Sigmoid colon (tissue), 6 donors: ENCODE measurements at regions not wholly inside any gene's neighbourhood (a gene's known extent, or its start where the extent isn't known, plus 50 kb on each side); places are given as distances from the start of the nearest gene placed in this dataset.

Source experiments
- DNase-seq: peaks from one replicate; pipeline ENCODE4 v3.0.0-alpha.2; 2019
- H3K27ac ChIP-seq, 4 donors: fragments of 200-600 bp; sonication (generic); one replicate each; pipeline ENCODE4 v1.5.1; 2016 to 2019; ENCODE audit warnings: mild to moderate bottlenecking in 1 of 4
- H3K27me3 ChIP-seq, 3 donors: fragments of 200-600 bp; sonication (generic); one replicate each; pipeline ENCODE4 v1.5.1; 2019; ENCODE audit warnings: mild to moderate bottlenecking in 1 of 3
- H3K36me3 ChIP-seq, 4 donors: fragments of 200-600 bp; sonication (generic); one replicate each; pipeline ENCODE4 v1.5.1; 2016 to 2019
- H3K4me1 ChIP-seq, 4 donors: fragments of 200-600 bp; sonication (generic); one replicate each; pipeline ENCODE4 v1.5.1; 2017 to 2019
- H3K4me3 ChIP-seq, 4 donors: fragments of 200-600 bp; sonication (generic); one replicate each; pipeline ENCODE4 v1.5.1; 2017 to 2019; ENCODE audit warnings: mild to moderate bottlenecking in 2 of 4, moderate library complexity in 1 of 4
- H3K9me3 ChIP-seq, 4 donors: fragments of 200-600 bp in 3 of 4; sonication (generic) in 3 of 4; one replicate each; pipeline versions ENCODE4 v1.5.1 to v1.6.1; 2013 to 2019
- EP300 ChIP-seq, 4 donors: sonication (generic); formaldehyde crosslinking; IDR thresholded peaks; one replicate each; pipeline ENCODE4 v1.6.1; 2017; ENCODE audit warnings: antibody characterized with exemption in 4 of 4
- POLR2A ChIP-seq, 2 donors: fragments of 450-650 bp; IDR thresholded peaks; one replicate each; pipeline ENCODE4 v1.6.1; 2016; ENCODE audit warnings: antibody characterized with exemption in 2 of 2, mild to moderate bottlenecking in 2 of 2, moderate library complexity in 2 of 2
- POLR2AphosphoS5 ChIP-seq, 4 donors: sonication (generic); formaldehyde crosslinking; IDR thresholded peaks; one replicate each; pipeline ENCODE4 v1.6.1; 2017; ENCODE audit warnings: antibody characterized with exemption in 4 of 4
- WGBS, 2 donors: extraction: QIAGEN DNeasy Blood & Tissue Kit; methylation state at CpG; one replicate each; pipeline ENCODE4 v1.1.7; 2013; 5-methylcytosine and 5-hydroxymethylcytosine counted together
- intact Hi-C: fragments of 100-400 bp; cut with DNase I; formaldehyde crosslinking; loops from one replicate; pipeline ENCODE4 v1.15.1; 2023
- TF ChIP-seq, protein P1 (sequence below), 4 experiments: fragments of 450-650 bp in 3 of 4; fragments of 200-600 bp in 1 of 4; IDR thresholded peaks; one replicate each; pipeline ENCODE4 v1.5.1; 2016 to 2019; ENCODE audit warnings: antibody characterized with exemption in 4 of 4, mild to moderate bottlenecking in 3 of 4, moderate library complexity in 2 of 4
- donor health status: healthy with polysubstance abuse.
- donor health status: healthy.

DNA sequence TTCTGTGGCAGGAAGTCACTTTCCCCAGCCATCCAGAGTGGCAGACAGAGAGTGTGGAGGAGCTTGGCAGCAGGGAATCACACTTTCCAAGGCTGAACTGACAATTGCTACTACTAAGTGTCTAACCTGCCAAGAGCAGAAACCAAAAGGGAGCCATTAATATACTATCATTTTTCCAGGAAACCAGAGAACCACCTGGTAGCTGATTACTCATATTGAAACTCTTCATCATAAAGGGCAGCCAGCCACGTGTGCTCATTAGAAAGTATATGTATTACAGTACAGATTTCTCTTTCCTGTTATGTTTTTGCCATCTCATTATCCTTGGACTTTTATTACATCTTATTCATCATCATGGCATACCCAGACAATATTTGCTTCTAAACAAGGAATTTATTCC is 374.9 kb downstream of the GXYLT1 start:
- DNase-seq, result no peak
- Histone ChIP-seq H3K36me3 (no peaks in the 10 kb centered on the region), H3K27me3 (peaks cover 0 to 3% (median 0%) of the 10 kb centered on the region in 3 donors), H3K27ac (no peak overlapping the region), H3K9me3 (no peaks in the 10 kb centered on the region), H3K4me3 (no peak overlapping the region), H3K4me1 (no peaks in the 10 kb centered on the region)
- TF ChIP-seq POLR2AphosphoS5 (IDR thresholded peaks at IDR 0.05) (no peak), POLR2A (IDR thresholded peaks at IDR 0.05) (no peak), EP300 (IDR thresholded peaks at IDR 0.05) (no peak)
- TF ChIP-seq, protein P1, sequence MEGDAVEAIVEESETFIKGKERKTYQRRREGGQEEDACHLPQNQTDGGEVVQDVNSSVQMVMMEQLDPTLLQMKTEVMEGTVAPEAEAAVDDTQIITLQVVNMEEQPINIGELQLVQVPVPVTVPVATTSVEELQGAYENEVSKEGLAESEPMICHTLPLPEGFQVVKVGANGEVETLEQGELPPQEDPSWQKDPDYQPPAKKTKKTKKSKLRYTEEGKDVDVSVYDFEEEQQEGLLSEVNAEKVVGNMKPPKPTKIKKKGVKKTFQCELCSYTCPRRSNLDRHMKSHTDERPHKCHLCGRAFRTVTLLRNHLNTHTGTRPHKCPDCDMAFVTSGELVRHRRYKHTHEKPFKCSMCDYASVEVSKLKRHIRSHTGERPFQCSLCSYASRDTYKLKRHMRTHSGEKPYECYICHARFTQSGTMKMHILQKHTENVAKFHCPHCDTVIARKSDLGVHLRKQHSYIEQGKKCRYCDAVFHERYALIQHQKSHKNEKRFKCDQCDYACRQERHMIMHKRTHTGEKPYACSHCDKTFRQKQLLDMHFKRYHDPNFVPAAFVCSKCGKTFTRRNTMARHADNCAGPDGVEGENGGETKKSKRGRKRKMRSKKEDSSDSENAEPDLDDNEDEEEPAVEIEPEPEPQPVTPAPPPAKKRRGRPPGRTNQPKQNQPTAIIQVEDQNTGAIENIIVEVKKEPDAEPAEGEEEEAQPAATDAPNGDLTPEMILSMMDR (IDR thresholded peaks at IDR 0.05), result no peak
- 10 to 65% methylated on average over 1 of the region's 1 CpG for WGBS, 2 donors
- intact Hi-C loops, result no loop called here

DNA sequence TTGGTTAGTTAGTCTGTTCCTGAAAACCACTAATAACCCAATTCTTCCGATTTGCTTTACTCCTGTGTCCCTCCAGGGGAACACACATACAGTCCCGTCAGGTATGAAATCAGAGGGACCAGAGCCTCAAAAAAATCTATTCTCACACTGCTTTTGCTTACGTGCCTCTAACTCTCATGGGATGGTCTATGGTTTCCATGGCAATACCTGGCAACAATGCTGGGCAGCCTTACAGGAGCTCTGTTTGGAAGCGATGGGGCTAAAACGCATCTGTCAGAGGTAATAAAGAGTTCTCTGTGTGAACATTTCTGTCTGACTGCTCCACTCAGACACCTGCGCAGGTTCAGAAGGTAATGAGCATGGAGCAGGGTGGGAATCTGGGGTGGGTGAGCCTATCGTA is 376.2 kb downstream of the GXYLT1 start:
- TF ChIP-seq POLR2A (IDR thresholded peaks at IDR 0.05) (no peak), POLR2AphosphoS5 (IDR thresholded peaks at IDR 0.05) (no peak), EP300 (IDR thresholded peaks at IDR 0.05) (no peak)
- TF ChIP-seq, protein P1 (IDR thresholded peaks at IDR 0.05), result no peak
- Histone ChIP-seq H3K27me3 (peaks cover 0 to 3% (median 0%) of the 10 kb centered on the region in 3 donors), H3K36me3 (no peaks in the 10 kb centered on the region), H3K4me1 (no peaks in the 10 kb centered on the region), H3K4me3 (no peak overlapping the region), H3K9me3 (no peaks in the 10 kb centered on the region), H3K27ac (no peak overlapping the region)
- WGBS, 2 donors, result 79 to 88% methylated on average over 7 of the region's 7 CpGs
- intact Hi-C loops, result no loop called here
- no peak for DNase-seq

DNA sequence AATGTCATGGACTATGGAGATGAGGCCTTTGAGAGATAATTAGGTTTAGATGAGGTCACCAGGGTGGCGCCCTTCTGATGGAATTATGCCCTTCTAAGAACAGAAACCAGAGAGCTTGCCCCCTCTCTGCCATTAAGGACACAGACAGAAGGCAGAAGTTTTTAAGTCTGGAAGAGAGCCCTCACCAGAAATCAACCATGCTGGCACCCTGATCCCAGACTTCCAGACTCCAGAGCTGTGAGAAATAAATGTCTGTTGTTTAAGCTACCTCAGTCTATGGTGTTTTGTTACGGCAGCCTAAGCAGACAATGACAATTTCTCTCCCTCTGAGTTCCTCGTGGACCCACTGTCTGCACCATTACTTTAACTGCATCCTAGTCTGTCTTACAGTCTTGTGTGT is 382.0 kb downstream of the GXYLT1 start:
- no peaks in the 10 kb centered on the region for H3K36me3 ChIP-seq
- intact Hi-C loops, result no loop called here
- DNase-seq, result no peak
- TF ChIP-seq POLR2AphosphoS5 (IDR thresholded peaks at IDR 0.05) (no peak), EP300 (IDR thresholded peaks at IDR 0.05) (no peak), POLR2A (IDR thresholded peaks at IDR 0.05) (no peak)
- TF ChIP-seq, protein P1 (IDR thresholded peaks at IDR 0.05), result no peak
- H3K4me3 ChIP-seq, result no peak overlapping the region
- no peak overlapping the region for H3K27ac ChIP-seq
- no peaks in the 10 kb centered on the region for H3K27me3 ChIP-seq
- no peaks in the 10 kb centered on the region for H3K9me3 ChIP-seq
- 69 to 88% methylated on average over 3 of the region's 3 CpGs for WGBS, 2 donors
- no peaks in the 10 kb centered on the region for H3K4me1 ChIP-seq

DNA sequence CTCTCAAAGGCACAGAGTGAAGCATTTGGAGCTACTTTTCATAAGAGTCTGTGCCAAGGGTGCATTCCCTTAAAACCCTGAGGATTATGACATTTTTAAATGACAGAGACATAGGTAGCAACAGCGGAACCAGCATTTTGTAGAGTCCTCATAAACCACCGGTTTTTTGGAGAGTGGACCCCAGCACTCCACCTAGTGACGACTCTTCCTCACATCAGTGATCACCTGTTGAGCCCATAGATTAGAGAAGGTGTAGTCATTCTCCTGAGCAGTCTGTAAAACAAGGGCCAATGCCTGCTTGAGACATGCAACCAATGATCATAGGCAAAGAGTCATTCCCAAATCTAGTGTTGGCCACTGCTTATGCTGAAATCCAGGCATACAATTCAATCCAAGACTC is 399.1 kb downstream of the GXYLT1 start:
- Histone ChIP-seq H3K27me3 (no peaks in the 10 kb centered on the region), H3K4me3 (no peak overlapping the region), H3K27ac (no peak overlapping the region), H3K36me3 (no peaks in the 10 kb centered on the region), H3K9me3 (no peaks in the 10 kb centered on the region), H3K4me1 (no peaks in the 10 kb centered on the region)
- intact Hi-C loops, result no loop called here
- 69 to 79% methylated on average over 3 of the region's 3 CpGs for WGBS, 2 donors
- DNase-seq, result no peak
- TF ChIP-seq POLR2A (IDR thresholded peaks at IDR 0.05) (no peak), EP300 (IDR thresholded peaks at IDR 0.05) (no peak), POLR2AphosphoS5 (IDR thresholded peaks at IDR 0.05) (no peak)
- TF ChIP-seq, protein P1 (IDR thresholded peaks at IDR 0.05), result no peak

DNA sequence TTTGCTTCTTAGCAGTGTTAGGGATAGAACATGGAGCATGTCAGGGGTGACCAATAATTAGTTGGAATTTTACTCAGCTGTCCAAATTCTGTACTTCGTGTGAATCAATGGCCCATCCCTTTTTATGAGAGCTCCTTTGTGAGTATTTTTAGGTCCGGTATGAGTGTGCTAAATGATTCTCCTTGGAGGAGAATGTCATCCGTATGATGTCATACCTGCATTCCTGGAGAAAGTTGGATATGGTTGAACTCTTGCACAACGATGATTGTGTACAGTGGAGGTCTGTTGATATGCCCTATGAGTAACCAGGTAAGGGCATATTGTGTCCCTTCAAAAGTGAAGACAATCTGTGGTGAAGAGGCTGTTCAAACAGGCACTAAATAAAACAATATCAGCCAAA is 400.8 kb downstream of the GXYLT1 start:
- no peaks in the 10 kb centered on the region for H3K9me3 ChIP-seq
- WGBS, 2 donors, result 83 to 86% methylated on average over 4 of the region's 4 CpGs
- TF ChIP-seq, protein P1 (IDR thresholded peaks at IDR 0.05), result no peak
- no peak for TF ChIP-seq EP300 (IDR thresholded peaks at IDR 0.05)
- no peak for TF ChIP-seq POLR2AphosphoS5 (IDR thresholded peaks at IDR 0.05)
- TF ChIP-seq POLR2A (IDR thresholded peaks at IDR 0.05), result no peak
- no peaks in the 10 kb centered on the region for H3K36me3 ChIP-seq
- H3K4me3 ChIP-seq, result no peak overlapping the region
- intact Hi-C loops, result no loop called here
- no peak overlapping the region for H3K27ac ChIP-seq
- no peaks in the 10 kb centered on the region for H3K4me1 ChIP-seq
- no peak for DNase-seq
- no peaks in the 10 kb centered on the region for H3K27me3 ChIP-seq
